ENCODE measurements at regions not wholly inside any gene's neighbourhood (a gene's known extent, or its start where the extent isn't known, plus 50 kb on each side); places are given as distances from the start of the nearest gene placed in this dataset.

GRCh38 chr10:128879030-128879429 lies 588.0 kb upstream of the MGMT start:
- no peak for ATAC-seq (ENCODE audit: insufficient read depth, low read depth)
- no peak overlapping the region for H3K27ac ChIP-seq (ENCODE audit: low read length)
- H2AFZ ChIP-seq (ENCODE audit: low read depth, low read length) = no peak overlapping the region
- no peaks in the 10 kb centered on the region for H3K36me3 ChIP-seq (ENCODE audit: insufficient read depth, low read length)
- H3K9ac ChIP-seq (ENCODE audit: low read depth, low read length) = no peak overlapping the region
- no peaks in the 10 kb centered on the region for H3K27me3 ChIP-seq (ENCODE audit: insufficient read depth, low read length, poor library complexity)
- H3K4me1 ChIP-seq (ENCODE audit: insufficient read depth, low read length) = no peaks in the 10 kb centered on the region
- H3K4me2 ChIP-seq (ENCODE audit: insufficient read depth, low read length) = no peak overlapping the region
- DNase-seq = no peak
- H4K20me1 ChIP-seq (ENCODE audit: insufficient read depth, low read length) = no peaks in the 10 kb centered on the region
- no peak for TF ChIP-seq CTCF (IDR thresholded peaks at IDR 0.05; ENCODE audit: borderline replicate concordance, extremely low read depth, low read length, poor library complexity, severe bottlenecking)
- no peak for TF ChIP-seq EZH2 (IDR thresholded peaks at IDR 0.05; ENCODE audit: borderline replicate concordance, low read depth, low read length, severe bottlenecking)
- no peak overlapping the region for H3K4me3 ChIP-seq (ENCODE audit: low read depth in 1 of 2, low read length in 2 of 2)
- H3K9me3 ChIP-seq (ENCODE audit: insufficient read depth, low read length, severe bottlenecking) = peaks cover 1% of the 10 kb centered on the region
- H3K79me2 ChIP-seq (ENCODE audit: insufficient read depth, low read length) = no peaks in the 10 kb centered on the region

GRCh38 chr10:128879441-128880140 lies 587.5 kb upstream of the MGMT start:
- peaks cover 1% of the 10 kb centered on the region for H3K9me3 ChIP-seq (ENCODE audit: insufficient read depth, low read length, severe bottlenecking)
- H3K36me3 ChIP-seq (ENCODE audit: insufficient read depth, low read length) = no peaks in the 10 kb centered on the region
- no peak for DNase-seq
- no peaks in the 10 kb centered on the region for H3K27me3 ChIP-seq (ENCODE audit: insufficient read depth, low read length, poor library complexity)
- TF ChIP-seq EZH2 (IDR thresholded peaks at IDR 0.05; ENCODE audit: borderline replicate concordance, low read depth, low read length, severe bottlenecking) (no peak), CTCF (IDR thresholded peaks at IDR 0.05; ENCODE audit: borderline replicate concordance, extremely low read depth, low read length, poor library complexity, severe bottlenecking) (no peak)
- no peak overlapping the region for H3K9ac ChIP-seq (ENCODE audit: low read depth, low read length)
- H3K4me2 ChIP-seq (ENCODE audit: insufficient read depth, low read length) = no peak overlapping the region
- no peak overlapping the region for H3K4me3 ChIP-seq (ENCODE audit: low read depth in 1 of 2, low read length in 2 of 2)
- no peak overlapping the region for H2AFZ ChIP-seq (ENCODE audit: low read depth, low read length)
- no peak overlapping the region for H3K27ac ChIP-seq (ENCODE audit: low read length)
- no peak for ATAC-seq (ENCODE audit: insufficient read depth, low read depth)
- H4K20me1 ChIP-seq (ENCODE audit: insufficient read depth, low read length) = no peaks in the 10 kb centered on the region
- H3K4me1 ChIP-seq (ENCODE audit: insufficient read depth, low read length) = no peaks in the 10 kb centered on the region
- H3K79me2 ChIP-seq (ENCODE audit: insufficient read depth, low read length) = no peaks in the 10 kb centered on the region

- Histone ChIP-seq H3K79me2 (ENCODE audit: insufficient read depth, low read length) (no peaks in the 10 kb centered on the region), H4K20me1 (ENCODE audit: insufficient read depth, low read length) (no peaks in the 10 kb centered on the region), H3K36me3 (ENCODE audit: insufficient read depth, low read length) (no peaks in the 10 kb centered on the region), H2AFZ (ENCODE audit: low read depth, low read length) (no peak overlapping the region), H3K4me2 (ENCODE audit: insufficient read depth, low read length) (no peak overlapping the region), H3K4me3 (ENCODE audit: low read depth in 1 of 2, low read length in 2 of 2) (no peak overlapping the region), H3K27ac (ENCODE audit: low read length) (no peak overlapping the region), H3K9ac (ENCODE audit: low read depth, low read length) (no peak overlapping the region), H3K9me3 (ENCODE audit: insufficient read depth, low read length, severe bottlenecking) (peaks cover 1% of the 10 kb centered on the region), H3K4me1 (ENCODE audit: insufficient read depth, low read length) (no peaks in the 10 kb centered on the region), H3K27me3 (ENCODE audit: insufficient read depth, low read length, poor library complexity) (no peaks in the 10 kb centered on the region)
- no peak for TF ChIP-seq CTCF (IDR thresholded peaks at IDR 0.05; ENCODE audit: borderline replicate concordance, extremely low read depth, low read length, poor library complexity, severe bottlenecking)
- no peak for TF ChIP-seq EZH2 (IDR thresholded peaks at IDR 0.05; ENCODE audit: borderline replicate concordance, low read depth, low read length, severe bottlenecking)
- no peak for ATAC-seq (ENCODE audit: insufficient read depth, low read depth)
- no peak for DNase-seq
These were observed 586.8 kb upstream of the MGMT start for GRCh38 chr10:128880159-128880725.
